HG03354 (cell line): ENCODE measurements at regions not wholly inside any gene's neighbourhood (a gene's known extent, or its start where the extent isn't known, plus 50 kb on each side); places are given as distances from the start of the nearest gene placed in this dataset.

ENCODE experiments used
- ATAC-seq: cut with Tn5 transposase; IDR thresholded peaks from one replicate; pipeline ENCODE4 v1.9.1; 2021; ENCODE audit warnings: mild to moderate bottlenecking; ENCODE audit not compliant: unreplicated experiment, poor library complexity, severe bottlenecking

- no peak for ATAC-seq
Observed at GRCh38 chr4:23680671-23681518, 209.0 kb downstream of the PPARGC1A start.

- ATAC-seq = no peak
Observed at GRCh38 chr4:23674694-23675093, 215.2 kb downstream of the PPARGC1A start.

- ATAC-seq = no peak
Observed at GRCh38 chr4:23667659-23668058, 222.2 kb downstream of the PPARGC1A start.

- ATAC-seq = no peak
Observed at GRCh38 chr4:23660865-23661264, 229.0 kb downstream of the PPARGC1A start.

- ATAC-seq = no peak
Observed at GRCh38 chr4:23654791-23655190, 235.1 kb downstream of the PPARGC1A start.

- ATAC-seq = no peak
Observed at GRCh38 chr4:23648854-23649596, 240.8 kb downstream of the PPARGC1A start.

- ATAC-seq = no peak
Observed at GRCh38 chr4:23635468-23635867, 254.4 kb downstream of the PPARGC1A start.

- no peak for ATAC-seq
Observed at GRCh38 chr4:23631255-23631950, 258.4 kb downstream of the PPARGC1A start.

GRCh38 chr4:23630110-23630509 is 259.7 kb downstream of the PPARGC1A start:
- no peak for ATAC-seq

- no peak for ATAC-seq
Observed at GRCh38 chr4:23629421-23629820, 260.4 kb downstream of the PPARGC1A start.

GRCh38 chr4:23614284-23614892 is 275.5 kb downstream of the PPARGC1A start:
- no peak for ATAC-seq

- no peak for ATAC-seq
Observed at GRCh38 chr4:23613782-23614181, 276.1 kb downstream of the PPARGC1A start.

GRCh38 chr4:23602720-23603119 is 287.1 kb downstream of the PPARGC1A start:
- ATAC-seq = no peak

- no peak for ATAC-seq
Observed at GRCh38 chr4:23594125-23594524, 295.7 kb downstream of the PPARGC1A start.

- no peak for ATAC-seq
Observed at GRCh38 chr4:23590431-23590830, 299.4 kb downstream of the PPARGC1A start.

GRCh38 chr4:23584024-23584423 is 305.8 kb downstream of the PPARGC1A start:
- no peak for ATAC-seq

- ATAC-seq = no peak
Observed at GRCh38 chr4:23582671-23583070, 307.2 kb downstream of the PPARGC1A start.

- no peak for ATAC-seq
Observed at GRCh38 chr4:23579166-23579565, 310.7 kb downstream of the PPARGC1A start.

- no peak for ATAC-seq
Observed at GRCh38 chr4:23577398-23577797, 312.4 kb downstream of the PPARGC1A start.

GRCh38 chr4:23572382-23572781 is 317.5 kb downstream of the PPARGC1A start:
- ATAC-seq = no peak
